Body of pancreas (tissue), 4 donors: ENCODE measurements at regions not wholly inside any gene's neighbourhood (a gene's known extent, or its start where the extent isn't known, plus 50 kb on each side); places are given as distances from the start of the nearest gene placed in this dataset.

Experiments
- POLR2A ChIP-seq, 3 donors: fragments of 450-650 bp; IDR thresholded peaks; one replicate each; pipeline ENCODE4 v1.6.1; 2016; ENCODE audit warnings: antibody characterized with exemption in 3 of 3, mild to moderate bottlenecking in 2 of 3
- TF ChIP-seq, protein P1 (sequence below), 7 experiments: fragments of 450-650 bp in 4 of 7; fragments of 200-600 bp in 3 of 7; sonication (generic) in 3 of 7; IDR thresholded peaks; one replicate each; pipeline ENCODE4 v1.5.1; 2016 to 2019; ENCODE audit warnings: antibody characterized with exemption in 7 of 7

DNA sequence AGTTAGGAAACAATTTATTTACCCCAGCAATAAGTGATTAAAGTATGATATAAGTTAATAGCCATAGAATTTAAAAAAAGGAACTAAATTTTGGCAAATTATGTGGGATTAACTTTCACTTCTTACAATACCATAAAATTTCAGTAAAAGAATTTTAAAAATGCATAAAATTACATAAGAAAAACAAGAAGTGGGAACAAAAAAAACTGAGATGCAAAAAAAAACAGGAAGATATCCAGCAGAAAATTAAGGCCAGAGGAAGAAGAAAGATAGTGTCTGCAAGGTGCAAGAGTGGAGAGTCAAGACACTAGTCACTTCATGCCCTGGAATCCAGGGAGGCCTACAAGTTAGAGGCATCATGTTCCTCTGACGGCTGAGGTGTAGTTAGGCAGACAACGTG, 184.2 kb downstream of the GASK1B start:
- TF ChIP-seq, protein P1, sequence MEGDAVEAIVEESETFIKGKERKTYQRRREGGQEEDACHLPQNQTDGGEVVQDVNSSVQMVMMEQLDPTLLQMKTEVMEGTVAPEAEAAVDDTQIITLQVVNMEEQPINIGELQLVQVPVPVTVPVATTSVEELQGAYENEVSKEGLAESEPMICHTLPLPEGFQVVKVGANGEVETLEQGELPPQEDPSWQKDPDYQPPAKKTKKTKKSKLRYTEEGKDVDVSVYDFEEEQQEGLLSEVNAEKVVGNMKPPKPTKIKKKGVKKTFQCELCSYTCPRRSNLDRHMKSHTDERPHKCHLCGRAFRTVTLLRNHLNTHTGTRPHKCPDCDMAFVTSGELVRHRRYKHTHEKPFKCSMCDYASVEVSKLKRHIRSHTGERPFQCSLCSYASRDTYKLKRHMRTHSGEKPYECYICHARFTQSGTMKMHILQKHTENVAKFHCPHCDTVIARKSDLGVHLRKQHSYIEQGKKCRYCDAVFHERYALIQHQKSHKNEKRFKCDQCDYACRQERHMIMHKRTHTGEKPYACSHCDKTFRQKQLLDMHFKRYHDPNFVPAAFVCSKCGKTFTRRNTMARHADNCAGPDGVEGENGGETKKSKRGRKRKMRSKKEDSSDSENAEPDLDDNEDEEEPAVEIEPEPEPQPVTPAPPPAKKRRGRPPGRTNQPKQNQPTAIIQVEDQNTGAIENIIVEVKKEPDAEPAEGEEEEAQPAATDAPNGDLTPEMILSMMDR (IDR thresholded peaks at IDR 0.05) = no peak
- no peak for TF ChIP-seq POLR2A (IDR thresholded peaks at IDR 0.05)
